ENCODE measurements at regions not wholly inside any gene's neighbourhood (a gene's known extent, or its start where the extent isn't known, plus 50 kb on each side); places are given as distances from the start of the nearest gene placed in this dataset.

- no peak for DNase-seq (ENCODE audit: low read depth)
These were observed 454.9 kb downstream of the KLF5 start for GRCh38 chr13:73513751-73514150.

- DNase-seq (ENCODE audit: low read depth) = no peak
These were observed 450.0 kb downstream of the KLF5 start for GRCh38 chr13:73508841-73509240.

GRCh38 chr13:73505376-73505890, 446.6 kb downstream of the KLF5 start:
- DNase-seq (ENCODE audit: low read depth) = no peak

- no peak for DNase-seq (ENCODE audit: low read depth)
These were observed 440.9 kb downstream of the KLF5 start for GRCh38 chr13:73499695-73500094.

- no peak for DNase-seq (ENCODE audit: low read depth)
These were observed 438.6 kb downstream of the KLF5 start for GRCh38 chr13:73497430-73497829.

- no peak for DNase-seq (ENCODE audit: low read depth)
These were observed 437.9 kb downstream of the KLF5 start for GRCh38 chr13:73496711-73497110.

- DNase-seq (ENCODE audit: low read depth) = no peak
These were observed 434.0 kb downstream of the KLF5 start for GRCh38 chr13:73492811-73493210.

- no peak for DNase-seq (ENCODE audit: low read depth)
These were observed 423.8 kb downstream of the KLF5 start for GRCh38 chr13:73482556-73482955.

GRCh38 chr13:73481886-73482445, 423.2 kb downstream of the KLF5 start:
- DNase-seq (ENCODE audit: low read depth) = no peak

- DNase-seq (ENCODE audit: low read depth) = no peak
These were observed 422.2 kb downstream of the KLF5 start for GRCh38 chr13:73480779-73481559.

- no peak for DNase-seq (ENCODE audit: low read depth)
These were observed 421.1 kb downstream of the KLF5 start for GRCh38 chr13:73479856-73480255.

GRCh38 chr13:73479351-73479750, 420.5 kb downstream of the KLF5 start:
- DNase-seq (ENCODE audit: low read depth) = no peak

GRCh38 chr13:73477441-73477840, 418.6 kb downstream of the KLF5 start:
- DNase-seq (ENCODE audit: low read depth) = no peak

- no peak for DNase-seq (ENCODE audit: low read depth)
These were observed 414.2 kb downstream of the KLF5 start for GRCh38 chr13:73473016-73473415.

- DNase-seq (ENCODE audit: low read depth) = no peak
These were observed 408.3 kb downstream of the KLF5 start for GRCh38 chr13:73467125-73467524.

- no peak for DNase-seq (ENCODE audit: low read depth)
These were observed 407.8 kb downstream of the KLF5 start for GRCh38 chr13:73466561-73466960.

- DNase-seq (ENCODE audit: low read depth) = no peak
These were observed 406.8 kb downstream of the KLF5 start for GRCh38 chr13:73465617-73465971.

- no peak for DNase-seq (ENCODE audit: low read depth)
These were observed 406.2 kb downstream of the KLF5 start for GRCh38 chr13:73464758-73465616.

GRCh38 chr13:73462241-73462640, 403.4 kb downstream of the KLF5 start:
- DNase-seq (ENCODE audit: low read depth) = no peak

GRCh38 chr13:73451221-73452029, 392.6 kb downstream of the KLF5 start:
- no peak for DNase-seq (ENCODE audit: low read depth)

GRCh38 chr13:73450583-73450982, 391.8 kb downstream of the KLF5 start:
- no peak for DNase-seq (ENCODE audit: low read depth)

- no peak for DNase-seq (ENCODE audit: low read depth)
These were observed 390.4 kb downstream of the KLF5 start for GRCh38 chr13:73449252-73449651.
